ENCODE measurements at regions not wholly inside any gene's neighbourhood (a gene's known extent, or its start where the extent isn't known, plus 50 kb on each side); places are given as distances from the start of the nearest gene placed in this dataset.
"Not testable (repeated sequence)": the region's sequence is repeated elsewhere in the genome, so short reads cannot be mapped to it uniquely, and the experiment has no call there.

DNA sequence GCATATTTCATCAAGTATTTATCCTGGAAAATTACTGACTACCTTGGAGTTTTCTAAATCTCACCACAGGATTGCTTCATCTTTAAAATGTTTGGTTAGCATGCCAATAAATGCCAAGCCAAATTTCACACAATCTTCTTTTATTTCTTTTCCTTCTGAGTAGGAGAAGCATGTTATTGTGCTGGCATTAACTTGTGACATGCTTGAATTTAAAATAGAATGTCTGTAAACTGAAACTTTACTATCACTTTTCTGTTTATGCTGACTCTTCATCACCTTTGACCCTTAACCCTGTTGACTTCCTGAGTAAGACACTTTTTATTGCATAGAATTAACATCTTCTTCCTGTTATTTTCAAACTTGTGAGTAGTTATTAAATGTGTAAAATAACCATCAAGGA lies 56.2 kb upstream of the LRRTM4 start:
- DNase-seq (ENCODE audit: low read depth, low spot score): no peak
- no peak overlapping the region for H3K4me3 ChIP-seq (ENCODE audit: low read length)

DNA sequence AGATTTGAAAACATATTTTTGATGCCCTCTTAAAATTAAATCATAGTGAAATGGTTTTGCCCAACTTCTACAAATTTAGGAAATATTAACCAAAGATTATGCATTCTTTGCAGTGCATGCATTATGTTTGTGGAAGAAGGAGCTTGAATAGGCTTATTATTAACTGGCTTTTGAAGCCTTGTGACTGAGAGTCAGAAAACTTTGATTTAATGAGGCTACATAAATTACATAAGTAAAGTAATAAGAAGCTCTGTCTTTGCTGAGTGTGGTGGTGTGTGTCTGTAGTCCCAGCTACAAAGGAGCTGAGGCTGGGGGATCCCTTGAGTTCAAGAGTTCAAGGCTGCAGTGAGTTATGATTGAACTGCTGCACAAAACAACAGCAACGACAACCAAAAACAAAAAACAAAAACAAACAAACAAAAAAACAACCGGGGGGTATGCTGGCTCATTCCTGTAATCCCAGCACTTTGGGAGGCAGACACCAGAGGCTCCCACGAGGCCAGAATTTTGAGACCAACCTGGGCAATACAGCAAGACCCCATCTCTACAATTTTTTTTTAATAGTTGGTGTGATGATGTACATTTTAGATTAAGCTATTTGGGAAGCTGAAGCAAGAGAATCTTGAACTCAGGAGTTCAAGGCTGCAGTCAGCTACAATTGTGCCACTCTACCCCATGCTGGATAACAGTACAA lies 57.0 kb upstream of the LRRTM4 start:
- DNase-seq (ENCODE audit: low read depth, low spot score): no peak
- no peak overlapping the region for H3K4me3 ChIP-seq (ENCODE audit: low read length)

DNA sequence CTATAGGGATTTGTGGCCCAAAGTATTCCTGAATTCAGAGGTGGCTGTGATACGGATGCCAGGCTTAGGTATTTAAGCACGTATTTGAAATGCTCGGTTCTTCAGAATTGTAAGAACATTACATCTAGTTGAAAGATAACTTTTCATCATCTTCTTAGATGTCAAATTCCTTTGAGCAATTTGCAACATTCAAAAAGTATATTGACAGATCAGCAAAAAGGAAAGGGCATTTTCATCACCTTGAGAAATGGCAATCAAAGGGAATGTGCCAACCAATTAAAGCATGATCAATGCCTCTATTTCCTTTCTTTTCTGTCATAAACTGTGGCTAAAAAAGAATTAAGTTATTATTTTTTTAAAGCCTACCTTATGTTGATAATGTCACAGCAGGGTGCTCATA lies 66.3 kb upstream of the LRRTM4 start:
- no peak overlapping the region for H3K4me3 ChIP-seq (ENCODE audit: low read length)
- no peak for DNase-seq (ENCODE audit: low read depth, low spot score)

DNA sequence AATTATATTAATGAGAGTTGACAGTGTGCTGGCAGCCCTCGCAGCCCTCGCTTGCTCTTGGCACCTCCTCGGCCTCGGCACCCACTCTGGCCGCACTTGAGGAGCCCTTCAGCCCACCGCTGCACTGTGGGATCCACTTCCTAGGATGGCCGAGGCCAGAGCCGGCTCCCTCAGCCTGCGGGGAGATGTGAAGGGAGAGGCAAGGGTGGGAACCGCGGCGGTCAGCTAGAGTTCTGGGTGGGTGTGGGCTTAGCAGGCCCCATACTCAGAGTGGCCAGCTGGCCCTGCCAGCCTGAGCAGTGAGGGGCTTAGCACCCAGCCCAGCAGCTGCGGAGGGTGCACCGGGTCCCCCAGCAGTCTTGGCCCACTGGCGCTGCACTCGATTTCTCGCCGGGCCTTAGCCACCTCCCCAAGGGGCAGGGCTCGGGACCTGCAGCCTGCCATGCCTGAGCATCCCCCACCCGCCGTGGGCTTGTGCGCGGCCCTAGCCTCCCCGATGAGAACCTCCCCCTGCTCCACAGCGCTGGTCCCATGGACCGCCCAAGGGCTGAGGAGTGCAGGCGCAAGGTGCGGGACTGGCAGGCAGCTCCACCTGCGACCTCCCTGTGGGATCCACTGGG lies 68.2 kb upstream of the LRRTM4 start:
- no peak overlapping the region for H3K4me3 ChIP-seq (ENCODE audit: low read length)
- DNase-seq (ENCODE audit: low read depth, low spot score): no peak

DNA sequence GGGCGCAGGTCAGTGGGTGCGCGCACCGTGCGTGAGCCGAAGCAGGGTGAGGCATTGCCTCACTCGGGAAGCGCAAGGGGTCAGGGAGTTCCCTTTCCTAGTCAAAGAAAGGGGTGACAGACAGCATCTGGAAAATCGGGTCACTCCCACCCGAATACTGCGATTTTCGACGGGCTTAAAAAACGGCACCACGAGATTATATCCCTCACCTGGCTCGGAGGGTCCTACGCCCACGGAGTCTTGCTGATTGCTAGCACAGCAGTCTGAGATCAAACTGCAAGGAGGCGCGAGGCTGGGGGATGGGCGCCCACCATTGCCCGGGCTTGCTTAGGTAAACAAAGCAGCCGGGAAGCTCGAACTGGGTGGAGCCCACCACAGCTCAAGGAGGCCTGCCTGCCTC lies 70.8 kb upstream of the LRRTM4 start:
- H3K4me3 ChIP-seq (ENCODE audit: low read length); DNase-seq (ENCODE audit: low read depth, low spot score): not testable (repeated sequence)

DNA sequence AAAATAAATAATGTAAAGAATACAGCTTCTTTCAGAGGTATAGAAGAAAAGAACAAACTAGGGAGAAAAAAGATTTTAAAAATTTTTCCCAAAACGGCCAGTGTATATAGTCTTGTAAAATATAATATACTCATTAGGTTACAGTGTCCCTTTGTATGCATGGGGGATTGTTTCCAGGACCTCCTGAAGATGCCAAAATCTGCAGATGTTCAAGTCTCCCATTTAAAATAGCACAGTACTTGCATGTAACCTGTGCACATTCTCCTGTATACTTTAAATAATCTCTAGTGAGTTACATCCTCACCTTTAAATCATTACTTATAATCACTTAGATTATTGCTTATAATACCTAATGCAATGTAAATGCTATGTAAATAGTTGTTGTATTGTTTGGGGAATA lies 80.6 kb upstream of the LRRTM4 start:
- no peak for DNase-seq (ENCODE audit: low read depth, low spot score)
- H3K4me3 ChIP-seq (ENCODE audit: low read length): no peak overlapping the region

DNA sequence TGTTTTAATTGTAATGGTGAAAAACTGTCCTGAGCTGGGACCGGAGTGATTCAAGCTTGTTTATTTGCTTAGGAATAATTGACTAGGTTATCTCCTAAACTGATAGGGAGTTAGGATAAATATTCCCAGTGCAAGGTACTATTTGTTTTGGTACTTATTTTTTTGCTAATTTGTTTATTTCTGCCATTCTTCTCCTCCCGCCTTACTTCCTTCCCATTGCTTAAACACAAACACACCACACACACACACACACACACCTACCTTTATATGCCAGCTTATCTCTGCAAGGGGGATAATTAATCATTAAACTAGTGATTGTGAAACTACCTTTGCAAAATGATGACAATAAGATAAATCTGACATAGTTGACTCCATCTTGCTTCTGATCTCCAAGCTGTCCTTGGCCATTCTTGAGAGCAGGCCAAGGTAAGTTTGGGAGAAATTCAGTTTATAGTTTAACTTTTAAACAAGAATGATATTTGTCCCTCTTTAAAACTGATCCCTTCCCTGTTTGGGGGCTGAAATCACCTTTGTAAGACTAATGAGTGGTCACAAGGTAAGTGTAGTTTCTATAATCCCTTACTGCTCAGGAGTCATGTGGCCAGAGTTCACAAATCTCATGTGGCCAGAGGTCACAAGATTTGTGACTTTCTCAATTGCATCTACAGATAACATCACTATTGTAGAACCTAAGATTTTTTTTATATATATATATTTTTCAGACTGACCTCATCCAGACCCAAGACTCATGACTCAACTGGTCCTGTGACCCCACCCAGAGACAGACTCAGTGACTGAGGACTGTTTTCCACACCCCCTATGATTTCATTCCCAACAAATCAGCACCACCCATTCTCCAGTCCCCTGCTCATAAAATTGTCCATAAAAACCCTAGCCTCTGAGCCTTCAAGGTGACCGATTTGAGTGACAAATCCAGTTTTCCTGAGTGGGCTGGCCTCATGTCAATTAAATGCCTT lies 83.1 kb upstream of the LRRTM4 start:
- H3K4me3 ChIP-seq (ENCODE audit: low read length): no peak overlapping the region
- no peak for DNase-seq (ENCODE audit: low read depth, low spot score)

DNA sequence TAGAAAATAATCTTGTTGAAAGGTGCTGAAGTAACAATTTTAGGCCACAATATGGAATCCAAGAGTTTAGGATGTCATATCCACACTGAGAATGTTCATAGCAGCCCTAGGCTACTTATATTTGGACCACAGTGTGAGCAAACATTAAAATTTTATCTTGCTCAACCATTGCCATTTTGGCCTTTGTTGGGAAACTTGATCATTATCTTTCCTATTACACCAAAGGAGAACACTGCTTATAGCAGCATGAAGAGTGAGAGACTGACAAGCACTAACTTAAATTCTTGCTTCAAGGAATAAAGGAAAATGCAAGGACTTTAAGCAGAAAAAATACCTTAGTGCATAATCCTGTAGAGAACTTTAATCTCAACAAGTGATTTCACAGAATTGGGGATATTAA lies 86.3 kb upstream of the LRRTM4 start:
- DNase-seq (ENCODE audit: low read depth, low spot score): no peak
- no peak overlapping the region for H3K4me3 ChIP-seq (ENCODE audit: low read length)

DNA sequence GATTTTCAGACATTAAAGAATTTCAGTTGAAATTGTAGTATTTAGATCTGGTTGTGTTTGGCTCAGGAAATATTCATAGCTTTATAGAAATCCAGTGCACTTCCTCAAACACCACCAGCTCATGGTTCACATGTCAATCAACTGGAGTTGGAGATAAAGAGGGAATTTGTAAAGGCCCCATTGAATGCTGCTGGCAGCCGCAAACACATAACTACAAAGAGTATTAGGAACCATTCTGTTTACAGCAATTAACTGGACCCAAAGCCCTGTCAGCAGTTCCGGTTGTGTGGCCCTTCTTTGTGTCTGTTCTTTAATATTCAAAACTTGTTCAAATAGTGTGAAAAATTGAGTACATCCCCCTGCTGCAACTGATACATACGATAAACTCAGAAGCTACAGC lies 107.4 kb upstream of the LRRTM4 start:
- DNase-seq (ENCODE audit: low read depth, low spot score): no peak
- H3K4me3 ChIP-seq (ENCODE audit: low read length): no peak overlapping the region

DNA sequence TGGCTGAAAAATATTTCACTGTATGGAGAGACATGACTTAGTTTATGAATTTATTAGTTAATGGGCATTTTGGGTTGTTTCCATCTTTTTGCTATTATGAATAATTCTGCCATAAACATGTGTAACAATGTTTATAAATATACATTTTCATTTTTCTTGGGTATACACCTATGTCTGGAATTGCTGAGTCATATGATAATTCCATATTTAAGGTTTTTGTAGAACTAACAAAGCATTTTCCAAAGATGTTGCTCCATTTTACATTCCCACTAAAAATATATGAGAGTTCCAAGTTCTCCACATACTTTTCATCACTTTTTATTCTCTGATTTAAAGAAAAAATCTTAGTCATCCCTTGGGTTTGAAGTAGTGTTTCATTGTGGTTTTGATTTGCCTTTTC lies 108.8 kb upstream of the LRRTM4 start:
- DNase-seq (ENCODE audit: low read depth, low spot score): no peak
- H3K4me3 ChIP-seq (ENCODE audit: low read length): no peak overlapping the region

DNA sequence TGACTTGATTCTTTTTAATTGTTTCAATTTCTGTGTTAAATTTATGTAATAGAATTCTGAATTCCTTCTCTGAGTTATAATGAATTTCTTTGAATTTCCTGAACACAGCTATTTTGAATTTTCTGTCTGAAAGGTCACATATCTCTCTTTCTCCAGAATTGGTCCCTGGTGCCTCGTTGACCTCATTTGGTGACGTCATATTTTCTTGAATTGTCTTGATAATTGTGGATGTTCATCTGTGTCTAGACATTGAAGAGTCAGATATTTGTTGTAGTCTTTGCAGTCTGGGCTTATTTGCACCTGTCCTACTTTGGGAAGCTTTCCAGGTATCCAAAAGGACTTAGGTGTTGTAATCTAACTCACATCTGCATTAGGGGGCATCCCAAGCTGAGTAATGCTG lies 111.4 kb upstream of the LRRTM4 start:
- no peak overlapping the region for H3K4me3 ChIP-seq (ENCODE audit: low read length)
- no peak for DNase-seq (ENCODE audit: low read depth, low spot score)

DNA sequence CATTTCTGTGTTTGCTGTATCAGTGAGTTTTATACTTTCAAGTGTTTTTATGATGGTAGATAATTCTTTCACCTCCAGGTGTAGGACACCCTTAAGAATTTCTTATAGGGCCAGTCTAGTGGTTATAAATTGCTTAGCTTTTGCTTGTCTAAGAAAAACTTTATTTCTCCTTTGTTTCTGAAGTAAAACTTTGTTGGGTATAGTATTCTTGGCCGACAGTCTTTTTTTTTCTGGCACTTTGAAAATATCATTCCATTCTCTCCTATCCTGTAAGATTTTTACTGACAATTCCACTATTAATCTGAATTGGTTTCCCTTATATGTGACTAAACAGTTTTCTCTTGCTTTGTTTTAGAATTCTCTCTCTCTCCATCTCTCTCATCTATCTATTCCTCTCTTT lies 118.7 kb upstream of the LRRTM4 start:
- H3K4me3 ChIP-seq (ENCODE audit: low read length): no peak overlapping the region
- no peak for DNase-seq (ENCODE audit: low read depth, low spot score)

DNA sequence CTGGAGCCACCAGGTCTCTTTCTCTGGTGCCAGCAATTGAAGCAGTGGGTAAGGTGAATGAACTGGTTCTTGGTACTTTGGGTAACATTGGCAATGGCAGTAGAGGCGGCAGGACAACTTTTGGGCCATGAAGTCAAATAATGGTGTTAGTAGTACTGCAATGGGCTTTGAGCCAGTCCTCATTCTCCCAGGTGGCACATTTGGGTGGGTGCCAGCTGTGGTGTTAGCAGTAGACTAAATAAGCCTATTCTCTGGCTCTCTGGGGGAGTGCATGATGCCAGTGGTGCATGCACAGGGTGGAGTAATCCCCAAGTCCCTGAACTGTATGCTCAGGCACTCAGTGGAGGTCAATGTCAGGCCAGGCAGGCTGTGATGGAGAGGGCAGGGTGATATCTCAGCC lies 120.2 kb upstream of the LRRTM4 start:
- H3K4me3 ChIP-seq (ENCODE audit: low read length): no peak overlapping the region

DNA sequence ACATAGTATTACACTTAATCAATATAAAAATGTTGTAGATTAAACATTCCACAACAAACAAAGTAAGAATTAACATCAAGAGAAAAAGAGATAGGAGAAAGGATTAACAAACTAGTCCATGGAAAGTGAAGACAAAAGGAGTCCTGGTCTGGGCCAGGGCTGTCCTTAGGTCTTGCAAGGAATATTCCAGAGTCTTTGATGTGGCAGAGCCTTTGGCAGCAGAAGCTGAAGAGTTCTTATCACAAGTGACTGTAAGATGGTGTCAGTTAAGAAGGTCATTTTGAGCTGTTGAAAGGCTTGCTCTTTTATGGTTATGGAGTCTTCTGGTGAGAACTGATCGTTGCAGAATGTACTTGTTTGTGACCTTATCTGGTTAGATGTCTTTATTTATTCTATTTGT lies 127.7 kb upstream of the LRRTM4 start:
- DNase-seq (ENCODE audit: low read depth, low spot score): no peak
- H3K4me3 ChIP-seq (ENCODE audit: low read length): no peak overlapping the region

More for the DNA sequence above, 120.2 kb upstream of the LRRTM4 start:
- no peak for DNase-seq (ENCODE audit: low read depth, low spot score)

DNA sequence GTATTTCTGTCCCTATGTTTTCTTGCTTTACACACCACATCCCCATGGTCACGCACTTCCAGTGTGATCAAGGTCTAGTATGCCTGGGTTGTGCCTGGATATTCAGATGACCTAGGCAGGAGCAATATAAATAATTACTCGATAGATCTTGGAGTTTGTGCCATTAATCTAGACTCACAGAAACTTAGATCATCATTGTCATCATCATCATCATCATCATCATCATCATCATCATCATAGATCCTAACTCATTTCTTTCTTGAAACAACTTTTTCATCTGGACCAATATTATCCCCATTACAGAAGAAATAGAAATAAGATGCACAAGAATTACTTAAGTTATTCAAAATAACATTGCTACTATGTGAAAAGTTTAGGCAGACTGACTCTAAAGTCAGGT lies 130.3 kb upstream of the LRRTM4 start:
- no peak for DNase-seq (ENCODE audit: low read depth, low spot score)

DNA sequence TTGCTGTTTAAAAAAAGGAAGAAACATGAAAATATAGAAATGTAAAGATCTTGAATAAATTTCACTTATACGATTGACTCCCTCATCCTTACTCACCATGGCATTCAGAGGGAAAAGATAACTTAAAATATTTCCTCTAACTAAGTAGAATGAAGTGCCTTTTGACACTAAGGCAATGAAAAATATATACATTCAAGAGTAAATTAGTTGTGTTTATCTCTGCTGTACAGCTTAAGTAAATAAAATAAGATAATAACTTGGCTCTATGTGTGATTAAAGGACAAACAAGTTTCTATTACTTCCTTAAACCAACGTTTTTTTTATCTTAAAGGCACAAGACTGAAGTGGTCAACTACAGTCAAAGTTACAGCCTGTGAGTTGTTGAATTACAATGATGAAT lies 142.3 kb upstream of the LRRTM4 start:
- DNase-seq (ENCODE audit: low read depth, low spot score): no peak
- no peak overlapping the region for H3K4me3 ChIP-seq (ENCODE audit: low read length)

More for the DNA sequence above, 130.3 kb upstream of the LRRTM4 start:
- no peak overlapping the region for H3K4me3 ChIP-seq (ENCODE audit: low read length)

DNA sequence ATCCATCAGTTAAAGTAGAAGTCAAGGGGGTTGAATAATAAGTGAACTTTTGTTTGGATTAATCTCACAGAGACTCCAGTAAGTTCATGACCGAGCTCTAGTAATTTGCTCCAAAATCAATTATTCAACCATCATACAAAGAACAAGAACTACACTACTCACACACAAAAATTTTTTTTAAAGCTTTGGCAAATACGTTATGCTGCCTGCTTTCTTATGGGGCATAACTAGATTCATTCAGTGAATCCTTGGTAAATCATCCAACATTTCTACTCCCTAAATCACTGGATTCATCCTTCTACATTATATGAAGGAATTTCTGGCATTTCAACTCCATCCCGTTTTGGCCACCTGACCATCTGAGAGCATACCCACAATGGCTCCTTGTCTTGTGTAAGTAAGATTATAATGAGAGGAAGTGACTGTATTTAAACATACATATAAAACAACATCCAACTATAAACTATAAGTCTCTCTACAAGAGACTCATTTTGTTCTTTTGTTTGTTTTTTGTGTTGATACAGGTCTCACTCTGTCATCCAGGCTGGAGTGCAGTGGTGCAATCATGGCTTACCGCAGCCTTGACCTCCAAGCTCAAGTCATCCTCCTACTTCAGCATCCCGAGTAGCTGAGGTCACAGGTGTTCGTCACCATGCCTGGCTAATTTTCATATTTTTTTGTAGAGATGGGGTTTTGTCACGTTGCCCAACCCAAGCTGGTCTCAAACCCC lies 144.2 kb upstream of the LRRTM4 start:
- H3K4me3 ChIP-seq (ENCODE audit: low read length): no peak overlapping the region

DNA sequence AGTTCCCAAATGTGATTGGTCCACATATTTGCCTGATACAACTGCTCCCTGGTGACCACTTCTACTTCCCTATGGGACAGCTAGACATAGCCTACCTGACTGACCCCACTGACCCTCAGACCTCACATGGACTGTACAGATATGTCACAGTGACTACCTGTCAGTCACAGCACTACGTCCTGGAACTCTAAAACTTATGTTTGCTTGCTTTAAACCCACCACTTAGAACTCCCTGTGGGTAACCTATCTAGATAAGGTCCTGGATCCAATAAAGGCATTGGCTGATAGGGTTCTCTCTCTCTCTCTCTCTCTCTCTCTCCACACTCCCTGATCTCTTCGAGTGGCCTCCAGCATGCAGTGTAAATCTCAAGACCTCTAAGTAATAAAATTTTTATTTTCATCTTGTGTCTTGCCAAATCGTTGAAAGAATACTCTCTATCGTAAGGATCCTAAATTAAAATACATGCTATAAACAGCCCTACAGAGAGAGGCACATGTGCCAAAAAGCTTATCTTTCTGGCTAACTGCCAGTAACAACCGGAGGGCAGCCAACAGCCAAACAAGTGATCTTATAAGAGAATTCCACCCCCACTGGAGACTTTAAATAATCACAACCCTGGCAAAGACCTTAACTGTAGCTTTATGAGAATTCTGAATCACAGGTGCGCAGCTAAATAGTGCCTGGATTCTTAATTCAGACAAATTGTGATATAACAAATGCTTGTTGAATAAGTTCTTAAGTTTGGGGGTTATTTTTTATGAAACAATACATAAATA lies 162.6 kb upstream of the LRRTM4 start:
- H3K4me3 ChIP-seq (ENCODE audit: low read length); DNase-seq (ENCODE audit: low read depth, low spot score): not testable (repeated sequence)

More for the DNA sequence above, 144.2 kb upstream of the LRRTM4 start:
- no peak for DNase-seq (ENCODE audit: low read depth, low spot score)

DNA sequence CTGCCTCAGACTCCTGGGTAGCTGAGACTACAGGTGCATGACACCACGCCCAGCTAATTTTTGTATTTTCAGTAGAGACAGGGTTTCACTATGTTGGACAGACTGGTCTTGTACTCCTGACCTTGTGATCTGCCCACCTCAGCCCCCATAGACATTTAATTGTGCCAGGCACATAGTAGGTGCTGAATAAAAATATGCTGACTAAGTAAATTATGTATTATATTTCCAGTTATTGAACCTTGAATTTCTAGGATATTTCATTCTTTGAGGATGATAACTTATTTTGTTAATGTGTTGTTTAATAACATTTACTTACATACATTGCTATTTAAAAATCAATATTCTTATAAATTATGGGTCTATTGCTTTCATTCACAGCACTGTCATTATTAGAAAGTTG lies 190.4 kb upstream of the LRRTM4 start:
- no peak for DNase-seq (ENCODE audit: low read depth, low spot score)

More for the DNA sequence above, 190.4 kb upstream of the LRRTM4 start:
- H3K4me3 ChIP-seq (ENCODE audit: low read length): no peak overlapping the region
